Psoas muscle (tissue), 7 donors: ENCODE measurements at regions not wholly inside any gene's neighbourhood (a gene's known extent, or its start where the extent isn't known, plus 50 kb on each side); places are given as distances from the start of the nearest gene placed in this dataset.
"Not testable (repeated sequence)": the region's sequence is repeated elsewhere in the genome, so short reads cannot be mapped to it uniquely, and the experiment has no call there.

Source experiments
- ATAC-seq, 4 donors: fragments of 200-7000 bp; cut with Tn5 transposase; one replicate each; pipeline ENCODE4 v1.9.1; 2020; ENCODE audit warnings: moderate library complexity in 3 of 4, mild to moderate bottlenecking in 2 of 4
- DNase-seq, 2 donors: peaks; one replicate each; pipeline ENCODE4 v3.0.0-alpha.2; 2020
- H3K27ac ChIP-seq: fragments of 200-600 bp; one replicate; pipeline ENCODE4 v1.8.0; 2022
- H3K27me3 ChIP-seq, 3 donors: fragments of 200-600 bp in 1 of 3; one replicate each; pipeline versions ENCODE4 v1.6.1 to v1.8.0; 2013 to 2022; ENCODE audit warnings: low read length in 2 of 3, mild to moderate bottlenecking in 2 of 3, moderate library complexity in 1 of 3; ENCODE audit not compliant: insufficient read depth in 3 of 3
- H3K36me3 ChIP-seq, 2 donors: fragments of 200-600 bp in 1 of 2; one replicate each; pipeline versions ENCODE4 v1.6.1 to v1.8.0; 2013 to 2022; ENCODE audit warnings: low read depth in 1 of 2, mild to moderate bottlenecking in 1 of 2, moderate library complexity in 1 of 2; ENCODE audit not compliant: insufficient read depth in 1 of 2
- H3K4me1 ChIP-seq: fragments of 200-600 bp; one replicate; pipeline ENCODE4 v1.8.0; 2022
- H3K4me3 ChIP-seq: fragments of 200-600 bp; one replicate; pipeline ENCODE4 v1.8.0; 2022; ENCODE audit warnings: mild to moderate bottlenecking
- H3K9me3 ChIP-seq: fragments of 200-600 bp; one replicate; pipeline ENCODE4 v1.8.0; 2022
- WGBS, 3 donors: extraction: QIAGEN DNeasy Blood & Tissue Kit; methylation state at CpG; one replicate each; pipeline versions ENCODE4 v1.1.6 to v1.1.7; 2013; 5-methylcytosine and 5-hydroxymethylcytosine counted together
- intact Hi-C, 2 donors: fragments of 100-400 bp; cut with DNase I; formaldehyde crosslinking; loops; one replicate each; pipeline versions ENCODE4 v1.11.0 to v1.14.2; 2022
- TF ChIP-seq, protein P1 (sequence below): fragments of 200-600 bp; IDR thresholded peaks from one replicate; pipeline ENCODE4 v1.8.0; 2022; ENCODE audit warnings: antibody characterized with exemption
- donor health status: healthy with polysubstance abuse.
- donor health status: DM: no; HTN: no; CAD: no; lungs with moderate emphysema.
- donor health status: Bipolar disorder and iron deficiency.
- donor health status: healthy.
- donor health status: DM: yes; HTN: yes; CAD: no.
- donor health status: DM: no; HTN: no; CAD: no.
- donor health status: DM: yes; HTN: yes; CAD: no.

DNA sequence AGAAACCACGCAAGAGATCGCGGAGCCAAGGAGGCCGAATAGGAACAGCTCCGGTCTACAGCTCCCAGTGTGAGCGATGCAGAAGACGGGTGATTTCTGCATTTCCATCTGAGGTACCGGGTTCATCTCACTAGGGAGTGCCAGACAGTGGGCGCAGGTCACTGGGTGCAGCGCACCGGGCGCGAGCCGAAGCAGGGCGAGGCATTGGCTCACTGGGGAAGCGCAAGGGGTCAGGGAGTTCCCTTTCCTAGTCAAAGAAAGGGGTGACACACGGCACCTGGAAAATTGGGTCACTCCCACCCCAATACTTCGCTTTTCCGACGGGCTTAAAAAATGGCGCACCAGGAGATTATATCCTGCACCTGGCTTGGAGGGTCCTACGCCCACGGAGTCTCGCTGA, 94.9 kb upstream of the NEK3 start:
- H3K27ac ChIP-seq, intact Hi-C loops, H3K27me3 ChIP-seq, H3K36me3 ChIP-seq, H3K4me1 ChIP-seq, DNase-seq, H3K9me3 ChIP-seq, ATAC-seq, H3K4me3 ChIP-seq: not testable (repeated sequence)
- WGBS, 3 donors, result 92 to 95% (median 93%) methylated on average over 12 to 24 of the region's 24 CpGs

DNA sequence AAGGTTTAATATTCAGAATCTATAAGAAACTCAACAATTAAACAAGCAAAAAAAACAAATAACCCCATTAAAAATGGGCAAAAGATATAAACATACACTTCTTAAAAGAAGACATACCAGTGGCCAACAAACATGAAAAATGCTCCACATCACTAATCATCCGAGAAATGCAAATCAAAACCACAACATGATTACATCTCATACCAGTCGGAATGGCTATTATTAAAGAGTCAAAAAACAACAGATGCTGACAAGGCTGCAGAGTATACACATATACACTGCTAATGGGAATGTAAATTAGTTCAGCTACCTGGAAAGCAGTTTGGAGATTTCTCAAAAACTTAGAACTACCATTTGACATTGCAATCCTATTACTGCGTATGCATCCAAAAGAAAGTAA, 81.4 kb upstream of the NEK3 start:
- DNase-seq, ATAC-seq: not testable (repeated sequence)
- 77 to 87% (median 80%) methylated on average over 2 to 3 of the region's 3 CpGs for WGBS, 3 donors

DNA sequence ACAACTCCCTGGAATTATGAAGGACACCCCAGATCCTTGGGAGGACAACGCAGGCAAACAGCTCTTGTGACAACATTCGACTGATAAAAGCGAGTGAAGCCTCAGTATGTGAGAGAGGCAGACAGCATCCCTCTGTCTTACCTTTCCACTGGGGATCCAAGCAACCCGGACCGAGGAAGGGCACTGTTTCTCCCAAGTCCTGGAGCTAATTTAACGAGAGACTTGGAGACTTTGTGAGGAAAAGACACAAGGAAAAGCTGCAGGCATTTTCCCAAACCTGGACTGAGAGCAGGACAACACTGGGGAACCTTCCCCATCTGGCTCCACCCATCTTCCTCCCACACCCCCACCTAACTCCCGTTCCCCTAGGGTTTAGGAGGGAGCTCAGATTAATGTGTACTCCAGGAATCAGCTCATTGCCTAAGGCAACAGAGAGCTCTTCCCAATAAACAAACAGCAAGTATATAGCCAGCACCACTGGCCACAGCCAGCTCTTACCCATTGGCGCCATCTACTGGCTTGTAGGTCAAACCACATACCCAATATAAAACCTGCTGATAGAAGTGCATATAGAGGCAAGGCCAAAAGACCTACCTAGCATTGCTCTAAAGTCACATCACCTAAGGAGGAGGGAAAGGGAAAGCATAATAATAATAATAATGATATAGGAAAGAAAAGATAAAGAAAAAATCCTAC, 76.7 kb upstream of the NEK3 start:
- H3K9me3 ChIP-seq, H3K36me3 ChIP-seq, DNase-seq, intact Hi-C loops, H3K4me3 ChIP-seq, H3K4me1 ChIP-seq, H3K27ac ChIP-seq, H3K27me3 ChIP-seq: not testable (repeated sequence)
- TF ChIP-seq, protein P1, sequence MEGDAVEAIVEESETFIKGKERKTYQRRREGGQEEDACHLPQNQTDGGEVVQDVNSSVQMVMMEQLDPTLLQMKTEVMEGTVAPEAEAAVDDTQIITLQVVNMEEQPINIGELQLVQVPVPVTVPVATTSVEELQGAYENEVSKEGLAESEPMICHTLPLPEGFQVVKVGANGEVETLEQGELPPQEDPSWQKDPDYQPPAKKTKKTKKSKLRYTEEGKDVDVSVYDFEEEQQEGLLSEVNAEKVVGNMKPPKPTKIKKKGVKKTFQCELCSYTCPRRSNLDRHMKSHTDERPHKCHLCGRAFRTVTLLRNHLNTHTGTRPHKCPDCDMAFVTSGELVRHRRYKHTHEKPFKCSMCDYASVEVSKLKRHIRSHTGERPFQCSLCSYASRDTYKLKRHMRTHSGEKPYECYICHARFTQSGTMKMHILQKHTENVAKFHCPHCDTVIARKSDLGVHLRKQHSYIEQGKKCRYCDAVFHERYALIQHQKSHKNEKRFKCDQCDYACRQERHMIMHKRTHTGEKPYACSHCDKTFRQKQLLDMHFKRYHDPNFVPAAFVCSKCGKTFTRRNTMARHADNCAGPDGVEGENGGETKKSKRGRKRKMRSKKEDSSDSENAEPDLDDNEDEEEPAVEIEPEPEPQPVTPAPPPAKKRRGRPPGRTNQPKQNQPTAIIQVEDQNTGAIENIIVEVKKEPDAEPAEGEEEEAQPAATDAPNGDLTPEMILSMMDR, result peak; percentile 56
- peak; percentile 64 to 92 (median 86) for ATAC-seq
- WGBS, 3 donors, result 1 to 6% (median 3%) methylated on average over 3 to 4 of the region's 8 CpGs

More for the DNA sequence above, 81.4 kb upstream of the NEK3 start:
- H3K4me1 ChIP-seq, H3K27me3 ChIP-seq, H3K27ac ChIP-seq, H3K9me3 ChIP-seq, H3K4me3 ChIP-seq, H3K36me3 ChIP-seq, intact Hi-C loops: not testable (repeated sequence)

DNA sequence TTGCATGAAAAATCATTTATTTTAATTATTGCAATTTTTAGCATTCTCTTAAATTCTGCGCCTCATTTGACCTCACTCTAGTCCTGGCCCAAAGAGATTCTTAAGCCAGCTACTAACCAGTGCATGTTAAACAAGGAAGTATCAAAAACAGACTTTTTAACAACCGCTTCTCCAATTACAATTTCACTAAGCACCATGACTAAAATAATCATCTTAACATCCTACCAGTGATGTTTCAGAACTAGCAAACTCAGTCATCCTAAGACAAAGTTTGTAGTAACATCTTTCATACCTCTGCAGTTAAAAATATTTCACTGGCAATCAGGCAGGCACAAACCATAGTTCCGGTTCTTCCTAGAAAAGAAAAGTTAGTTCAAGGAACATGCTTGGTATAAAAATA, 75.5 kb upstream of the NEK3 start:
- intact Hi-C loops, DNase-seq, ATAC-seq, H3K27me3 ChIP-seq, H3K9me3 ChIP-seq, H3K27ac ChIP-seq, H3K4me3 ChIP-seq, H3K36me3 ChIP-seq, H3K4me1 ChIP-seq: not testable (repeated sequence)
- 60 to 81% (median 66%) methylated on average over 2 of the region's 3 CpGs for WGBS, 3 donors

DNA sequence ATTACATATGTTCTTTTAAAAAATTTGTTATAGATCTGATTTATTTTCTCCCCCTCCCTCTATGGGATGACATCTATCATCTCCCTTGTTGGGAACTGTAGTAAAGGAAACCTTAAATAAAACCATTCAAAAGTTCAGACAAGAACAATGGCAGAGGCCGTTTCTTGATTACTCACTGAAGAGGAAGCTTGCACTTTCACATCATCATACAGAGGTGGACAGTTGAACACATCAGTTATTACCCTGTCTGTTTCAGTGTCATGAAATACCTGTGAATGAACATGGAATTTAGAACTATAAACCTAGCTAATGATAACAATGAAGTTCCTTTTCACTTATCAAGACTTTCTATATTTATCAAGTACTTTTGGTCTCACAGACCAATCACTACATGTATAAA, 63.7 kb upstream of the NEK3 start:
- 58 to 71% (median 62%) methylated on average over 1 of the region's 1 CpG for WGBS, 3 donors
- H3K9me3 ChIP-seq, DNase-seq, intact Hi-C loops, H3K36me3 ChIP-seq, H3K4me1 ChIP-seq, H3K4me3 ChIP-seq, H3K27me3 ChIP-seq, H3K27ac ChIP-seq, ATAC-seq: not testable (repeated sequence)

DNA sequence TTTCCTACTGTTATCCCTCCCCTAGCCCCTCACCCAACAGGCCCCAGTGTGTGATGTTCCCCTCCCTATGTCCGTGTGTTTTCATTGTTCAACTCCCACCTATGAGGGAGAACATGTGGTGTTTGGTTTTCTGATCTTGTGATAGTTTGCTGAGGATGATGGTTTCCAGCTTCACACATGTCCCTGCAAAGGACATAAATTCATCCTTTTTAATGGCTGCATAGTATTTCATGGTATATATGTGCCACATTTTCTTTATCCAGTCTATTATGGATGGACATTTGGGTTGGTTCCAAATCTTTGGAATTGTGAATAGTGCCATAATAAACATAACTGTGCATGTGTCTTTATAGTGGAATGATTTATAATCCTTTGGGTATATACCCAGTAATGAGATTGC, 54.5 kb upstream of the NEK3 start:
- intact Hi-C loops, H3K36me3 ChIP-seq, H3K4me1 ChIP-seq, H3K4me3 ChIP-seq, H3K9me3 ChIP-seq, H3K27ac ChIP-seq, H3K27me3 ChIP-seq, ATAC-seq, DNase-seq: not testable (repeated sequence)
- WGBS, 3 donors, result 81 to 84% (median 82%) methylated on average over 1 of the region's 1 CpG

DNA sequence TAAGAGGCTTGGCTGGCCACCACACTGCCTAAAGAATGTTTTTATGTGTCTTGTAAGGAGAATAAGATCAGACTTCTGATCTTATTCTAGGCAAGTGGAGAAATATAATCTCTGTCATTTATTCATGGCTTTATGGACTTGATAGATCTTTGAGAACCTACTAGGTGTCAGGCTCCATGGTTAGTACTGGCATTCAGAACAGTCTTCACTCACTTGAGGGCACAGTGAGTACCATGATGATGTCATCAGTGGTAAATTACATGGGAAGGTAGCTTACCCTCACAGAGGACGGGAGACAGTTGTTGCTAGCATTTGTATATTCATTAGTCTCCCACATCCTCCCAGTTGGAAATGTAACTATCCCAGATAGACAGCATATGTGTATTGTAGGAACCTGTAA, 53.5 kb upstream of the NEK3 start:
- intact Hi-C loops, H3K36me3 ChIP-seq, H3K4me3 ChIP-seq, H3K4me1 ChIP-seq, DNase-seq, H3K9me3 ChIP-seq, H3K27me3 ChIP-seq, H3K27ac ChIP-seq, ATAC-seq: not testable (repeated sequence)
- WGBS, 3 donors, result 44 to 50% (median 47%) methylated on average over 1 of the region's 1 CpG

DNA sequence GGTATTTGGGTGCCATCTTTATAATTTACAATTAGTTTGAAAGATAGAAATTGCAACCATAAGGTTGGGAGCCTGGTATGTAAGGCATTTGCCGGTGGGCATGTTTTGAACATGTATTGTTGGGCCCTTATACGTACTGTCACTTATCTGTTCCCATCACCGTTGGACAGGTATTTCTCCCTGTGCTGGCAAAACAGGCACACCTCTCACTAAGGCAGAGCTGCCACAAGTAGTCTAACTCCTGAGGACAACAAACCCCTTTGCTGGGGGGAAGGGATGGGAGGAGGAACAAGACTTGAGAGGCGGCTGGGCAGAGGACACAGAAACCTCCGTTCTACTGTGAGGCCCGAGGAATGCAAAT, 52.0 kb upstream of the NEK3 start:
- intact Hi-C loops, H3K4me1 ChIP-seq, H3K27ac ChIP-seq, ATAC-seq, H3K9me3 ChIP-seq, H3K27me3 ChIP-seq, H3K4me3 ChIP-seq, H3K36me3 ChIP-seq, DNase-seq: not testable (repeated sequence)
- 70 to 90% (median 81%) methylated on average over 4 to 6 of the region's 6 CpGs for WGBS, 3 donors

DNA sequence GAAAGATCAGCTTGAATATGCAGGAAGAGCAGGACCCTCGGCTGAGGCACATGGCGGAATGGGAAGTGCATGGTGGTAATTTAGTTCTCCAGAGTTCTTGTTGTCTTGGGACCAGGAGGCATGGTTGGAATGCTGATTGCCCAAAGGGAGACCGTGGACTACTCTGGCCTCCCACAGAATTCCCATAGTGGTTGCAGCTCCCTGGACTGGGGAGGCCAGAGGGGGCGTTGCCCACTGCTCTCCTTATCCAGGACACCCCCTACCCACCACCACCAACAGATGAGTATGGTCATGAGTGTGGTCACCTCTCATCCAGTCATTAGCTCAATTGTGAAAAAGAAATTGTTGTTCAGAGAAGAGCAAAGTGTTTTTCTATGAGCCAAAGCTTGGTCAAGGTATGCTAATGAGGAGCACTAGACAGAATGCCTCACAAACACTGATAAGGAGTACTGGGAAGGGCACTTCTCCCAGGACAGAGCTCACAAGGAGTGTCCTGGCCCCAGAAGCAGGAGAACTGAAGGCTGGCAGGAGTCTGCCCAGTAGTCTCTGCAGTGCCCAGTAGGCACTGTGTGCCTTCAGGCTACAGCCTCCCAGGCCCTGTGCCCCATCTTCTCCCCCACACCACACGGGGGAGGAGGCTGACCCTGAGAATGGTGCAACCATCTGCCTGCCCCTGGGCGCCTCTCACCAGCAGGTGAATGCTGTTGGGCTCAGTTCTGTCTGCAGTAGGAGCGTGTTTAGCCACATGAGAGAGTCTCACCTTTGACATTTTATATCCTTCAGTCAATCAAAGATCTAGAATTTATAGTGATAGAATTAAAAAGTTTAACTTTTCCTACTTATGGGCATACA, 51.4 kb upstream of the NEK3 start:
- intact Hi-C loops, H3K9me3 ChIP-seq, H3K4me1 ChIP-seq, H3K4me3 ChIP-seq, H3K27ac ChIP-seq, ATAC-seq, H3K27me3 ChIP-seq, DNase-seq, H3K36me3 ChIP-seq: not testable (repeated sequence)
- 71 to 81% (median 80%) methylated on average over 5 of the region's 7 CpGs for WGBS, 3 donors
